ENCODE measurements at regions not wholly inside any gene's neighbourhood (a gene's known extent, or its start where the extent isn't known, plus 50 kb on each side); places are given as distances from the start of the nearest gene placed in this dataset.

GRCh38 chr14:38693423-38693822 lies 409.6 kb downstream of the SEC23A start:
- no peak for TF ChIP-seq CTCF (IDR thresholded peaks at IDR 0.05; ENCODE audit: borderline replicate concordance, extremely low read depth, insufficient read depth)
- intact Hi-C loops (cut with DNase I) = no loop called here
- Histone ChIP-seq H3K9ac (ENCODE audit: low read length in 3 of 3) (no peak overlapping the region), H3K36me3 (ENCODE audit: control insufficient read depth in 2 of 3, insufficient read depth in 3 of 3, low read length in 3 of 3) (no peaks in the 10 kb centered on the region), H3K9me3 (ENCODE audit: control insufficient read depth in 2 of 3, insufficient read depth in 1 of 3, low read length in 3 of 3) (peaks cover 0 to 2% (median 0%) of the 10 kb centered on the region in 3 donors), H3K27ac (ENCODE audit: low read depth in 2 of 2, low read length in 2 of 2) (no peak overlapping the region), H3K27me3 (ENCODE audit: control insufficient read depth, insufficient read depth, low read length) (no peaks in the 10 kb centered on the region), H3K4me1 (ENCODE audit: control insufficient read depth in 2 of 3, insufficient read depth in 2 of 3, low read depth in 1 of 3, low read length in 3 of 3) (no peaks in the 10 kb centered on the region), H3K4me3 (ENCODE audit: low read length in 3 of 3) (no peak overlapping the region)
- DNase-seq (no peak), FAIRE-seq (no peak)

- Histone ChIP-seq H3K27ac (ENCODE audit: low read depth in 2 of 2, low read length in 2 of 2) (no peak overlapping the region), H3K4me1 (ENCODE audit: control insufficient read depth in 2 of 3, insufficient read depth in 2 of 3, low read depth in 1 of 3, low read length in 3 of 3) (no peaks in the 10 kb centered on the region), H3K36me3 (ENCODE audit: control insufficient read depth in 2 of 3, insufficient read depth in 3 of 3, low read length in 3 of 3) (no peaks in the 10 kb centered on the region), H3K4me3 (ENCODE audit: low read length in 3 of 3) (no peak overlapping the region), H3K9me3 (ENCODE audit: control insufficient read depth in 2 of 3, insufficient read depth in 1 of 3, low read length in 3 of 3) (no peaks in the 10 kb centered on the region), H3K27me3 (ENCODE audit: control insufficient read depth, insufficient read depth, low read length) (no peaks in the 10 kb centered on the region), H3K9ac (ENCODE audit: low read length in 3 of 3) (no peak overlapping the region)
- TF ChIP-seq CTCF (IDR thresholded peaks at IDR 0.05; ENCODE audit: borderline replicate concordance, extremely low read depth, insufficient read depth) = no peak
- DNase-seq (no peak), FAIRE-seq (no peak)
- intact Hi-C loops (cut with DNase I) = no loop called here
Observed at GRCh38 chr14:38669027-38669426, 413.1 kb upstream of the CLEC14A start.

GRCh38 chr14:38663382-38663781 lies 407.5 kb upstream of the CLEC14A start:
- Histone ChIP-seq H3K9ac (ENCODE audit: low read length in 3 of 3) (no peak overlapping the region), H3K9me3 (ENCODE audit: control insufficient read depth in 2 of 3, insufficient read depth in 1 of 3, low read length in 3 of 3) (no peaks in the 10 kb centered on the region), H3K36me3 (ENCODE audit: control insufficient read depth in 2 of 3, insufficient read depth in 3 of 3, low read length in 3 of 3) (no peaks in the 10 kb centered on the region), H3K4me1 (ENCODE audit: control insufficient read depth in 2 of 3, insufficient read depth in 2 of 3, low read depth in 1 of 3, low read length in 3 of 3) (no peaks in the 10 kb centered on the region), H3K27me3 (ENCODE audit: control insufficient read depth, insufficient read depth, low read length) (no peaks in the 10 kb centered on the region), H3K27ac (ENCODE audit: low read depth in 2 of 2, low read length in 2 of 2) (no peak overlapping the region), H3K4me3 (ENCODE audit: low read length in 3 of 3) (no peak overlapping the region)
- no peak for TF ChIP-seq CTCF (IDR thresholded peaks at IDR 0.05; ENCODE audit: borderline replicate concordance, extremely low read depth, insufficient read depth)
- DNase-seq = no peak
- FAIRE-seq = no peak
- intact Hi-C loops (cut with DNase I) = no loop called here

GRCh38 chr14:38662781-38663180 lies 406.9 kb upstream of the CLEC14A start:
- no peak overlapping the region for H3K9ac ChIP-seq (ENCODE audit: low read length in 3 of 3)
- FAIRE-seq = no peak
- no peaks in the 10 kb centered on the region for H3K4me1 ChIP-seq (ENCODE audit: control insufficient read depth in 2 of 3, insufficient read depth in 2 of 3, low read depth in 1 of 3, low read length in 3 of 3)
- H3K36me3 ChIP-seq (ENCODE audit: control insufficient read depth in 2 of 3, insufficient read depth in 3 of 3, low read length in 3 of 3) = no peaks in the 10 kb centered on the region
- TF ChIP-seq CTCF (IDR thresholded peaks at IDR 0.05; ENCODE audit: borderline replicate concordance, extremely low read depth, insufficient read depth) = no peak
- H3K9me3 ChIP-seq (ENCODE audit: control insufficient read depth in 2 of 3, insufficient read depth in 1 of 3, low read length in 3 of 3) = no peaks in the 10 kb centered on the region
- no peaks in the 10 kb centered on the region for H3K27me3 ChIP-seq (ENCODE audit: control insufficient read depth, insufficient read depth, low read length)
- no peak overlapping the region for H3K27ac ChIP-seq (ENCODE audit: low read depth in 2 of 2, low read length in 2 of 2)
- intact Hi-C loops (cut with DNase I) = no loop called here
- DNase-seq = peak in 3 of 5 donors; percentile 11 to 32 (median 27)
- no peak overlapping the region for H3K4me3 ChIP-seq (ENCODE audit: low read length in 3 of 3)
